GM12878 (cell line): ENCODE measurements at regions not wholly inside any gene's neighbourhood (a gene's known extent, or its start where the extent isn't known, plus 50 kb on each side); places are given as distances from the start of the nearest gene placed in this dataset.

ENCODE experiments used
- ATAC-seq: fragments of 200-7000 bp; cut with Tn5 transposase; 3 replicates; pipeline ENCODE4 v1.9.1; 2020; ENCODE audit warnings: mild to moderate bottlenecking, moderate library complexity
- BruUV-seq: library from RNA; stranded (reverse); fragments of 400-500 nt; replicated peaks from 2 replicates; lab custom pipeline; 2021; lab: Mats Ljungman, UMichigan
- CTCF ChIA-PET: fragments of 300-600 bp; sonication (Branson Sonifier 250); formaldehyde crosslinking; extraction: SDS; loops from one replicate; lab custom pipeline; 2021; ENCODE audit warnings: inconsistent platforms; lab: Yijun Ruan, JAX
- POLR2A ChIA-PET: fragments of 350-600 bp; formaldehyde crosslinking; extraction: SDS; loops from one replicate; lab custom pipeline; 2021; ENCODE audit warnings: inconsistent platforms; lab: Charles Lee
- RAD21 ChIA-PET: fragments of 300-600 bp; sonication (Branson Sonifier 250); formaldehyde crosslinking; loops from one replicate; lab custom pipeline; 2023; ENCODE audit warnings: antibody characterized with exemption; ENCODE audit not compliant: unreplicated experiment; lab: Charles Lee
- SMC1A ChIA-PET: fragments of 300-600 bp; sonication (Branson Sonifier 250); formaldehyde crosslinking; loops from one replicate; lab custom pipeline; 2023; ENCODE audit not compliant: unreplicated experiment, uncharacterized antibody; lab: Charles Lee
- DNase-seq: peaks from one replicate; pipeline ENCODE4 v3.0.0-alpha.2; 2011; ENCODE audit warnings: low read depth, low spot score
- FAIRE-seq: peaks from 3 replicates; lab custom pipeline; 2011; peaks lifted over from hg19 to GRCh38; lab: Jason Lieb, UNC
- H2AFZ ChIP-seq: 2 replicates; pipeline ENCODE4 v1.6.0; 2011; ENCODE audit warnings: low read depth, low read length, control low read depth; ENCODE audit not compliant: control insufficient read depth
- H3K27ac ChIP-seq: 2 replicates; pipeline ENCODE4 v1.5.1; 2011; ENCODE audit warnings: control low read depth; ENCODE audit not compliant: control insufficient read depth, insufficient read depth
- H3K27me3 ChIP-seq, 2 experiments: replicated peaks in 1 of 2; 2 replicates each; pipeline versions ENCODE4 v1.6.0 to v1.6.1; 2011; ENCODE audit warnings: low read length in 1 of 2; ENCODE audit not compliant: control insufficient read depth in 2 of 2, insufficient read depth in 2 of 2
- H3K36me3 ChIP-seq, 2 experiments: 2 replicates each; pipeline ENCODE4 v1.5.1; 2011; ENCODE audit warnings: low read length in 1 of 2; ENCODE audit not compliant: control insufficient read depth in 2 of 2, insufficient read depth in 2 of 2
- H3K4me1 ChIP-seq: 2 replicates; pipeline ENCODE4 v1.6.1; 2011; ENCODE audit warnings: mild to moderate bottlenecking, low read length, moderate library complexity, mixed read lengths; ENCODE audit not compliant: control insufficient read depth, insufficient read depth
- H3K4me2 ChIP-seq: 2 replicates; pipeline ENCODE4 v1.6.0; 2011; ENCODE audit warnings: control low read depth; ENCODE audit not compliant: control insufficient read depth, insufficient read depth
- H3K4me3 ChIP-seq: fragments of 200-600 bp; sonication (generic); 2 replicates; pipeline ENCODE4 v1.5.1; 2016
- H3K79me2 ChIP-seq: 2 replicates; pipeline ENCODE4 v1.6.0; 2011; ENCODE audit warnings: low read length; ENCODE audit not compliant: control insufficient read depth, insufficient read depth
- H3K9ac ChIP-seq: 2 replicates; pipeline ENCODE4 v1.8.0; 2011; ENCODE audit warnings: low read length, control low read depth, mixed read lengths; ENCODE audit not compliant: control insufficient read depth, insufficient read depth
- H3K9me3 ChIP-seq: replicated peaks from 3 replicates; pipeline ENCODE4 v1.5.1; 2011; ENCODE audit warnings: mild to moderate bottlenecking, low read length; ENCODE audit not compliant: control insufficient read depth, insufficient read depth
- H4K20me1 ChIP-seq: 2 replicates; pipeline ENCODE4 v1.6.0; 2011; ENCODE audit not compliant: control insufficient read depth, insufficient read depth
- FOS ChIP-seq: IDR thresholded peaks from 3 replicates; pipeline ENCODE4 v1.6.1; 2011; ENCODE audit warnings: borderline replicate concordance; ENCODE audit not compliant: insufficient read length; ENCODE audit errors: extremely low read depth
- PAX8 ChIP-seq: fragments of 450-650 bp; IDR thresholded peaks from 2 replicates; pipeline ENCODE4 v1.6.1; 2017; ENCODE audit warnings: mild to moderate bottlenecking, moderate library complexity
- SREBF1 ChIP-seq: IDR thresholded peaks from 2 replicates; pipeline ENCODE4 v1.6.1; 2012; ENCODE audit warnings: mild to moderate bottlenecking, low read length
- ZBTB11 ChIP-seq: fragments of 450-650 bp; formaldehyde crosslinking; IDR thresholded peaks from 2 replicates; pipeline ENCODE4 v1.5.0; 2022; ENCODE audit warnings: mild to moderate bottlenecking, missing genetic modification characterization
- ZNF687 ChIP-seq: fragments of 450-650 bp; IDR thresholded peaks from 2 replicates; pipeline ENCODE4 v1.6.1; 2017; ENCODE audit warnings: mild to moderate bottlenecking, moderate library complexity
- WGBS: methylation state at CpG from one replicate; pipeline ENCODE4 v1.1.6; 2016; ENCODE audit warnings: low lambda C conversion rate; ENCODE audit not compliant: insufficient replicate concordance, insufficient coverage; ENCODE audit errors: missing lambda C conversion rate; 5-methylcytosine and 5-hydroxymethylcytosine counted together
- in situ Hi-C: fragments of 300-500 bp; cut with MboI; formaldehyde crosslinking; loops from 9 replicates; pipeline ENCODE4 v1.14.3; 2018; ENCODE audit warnings: mixed read lengths
- intact Hi-C: fragments of 100-400 bp; cut with micrococcal nuclease; formaldehyde crosslinking; loops from one replicate; pipeline ENCODE4 v1.14.2; 2022; ENCODE audit not compliant: unreplicated experiment
- TF ChIP-seq, protein P1 (sequence below): fragments of 450-650 bp; conservative IDR thresholded peaks from 2 replicates; pipeline ENCODE4 v1.6.1; 2017; ENCODE audit warnings: mild to moderate bottlenecking, moderate library complexity

GRCh38 chr18:24942144-24942543, 409.8 kb downstream of the ZNF521 start:
- intact Hi-C loops: no loop called here
- BruUV-seq: no TSS peak
- ATAC-seq: no peak
- ChIA-PET RAD21 (no interaction called here), CTCF (no interaction called here), POLR2A (no interaction called here), SMC1A (no interaction called here)
- Histone ChIP-seq H3K9ac (no peak overlapping the region; the same call in 1 of the 2 replicates), H3K27me3 (no peaks in the 10 kb centered on the region), H3K79me2 (no peaks in the 10 kb centered on the region), H3K4me3 (no peak overlapping the region), H3K27ac (no peak overlapping the region), H3K4me2 (no peak overlapping the region), H3K4me1 (no peaks in the 10 kb centered on the region), H3K36me3 (no peaks in the 10 kb centered on the region), H4K20me1 (no peaks in the 10 kb centered on the region), H3K9me3 (no peaks in the 10 kb centered on the region), H2AFZ (no peak overlapping the region)
- DNase-seq: no peak
- WGBS: 25% methylated on average over 4 of the region's 4 CpGs
- no peak for FAIRE-seq
- TF ChIP-seq SREBF1: no peak
- TF ChIP-seq PAX8: no peak
- TF ChIP-seq, protein P1, sequence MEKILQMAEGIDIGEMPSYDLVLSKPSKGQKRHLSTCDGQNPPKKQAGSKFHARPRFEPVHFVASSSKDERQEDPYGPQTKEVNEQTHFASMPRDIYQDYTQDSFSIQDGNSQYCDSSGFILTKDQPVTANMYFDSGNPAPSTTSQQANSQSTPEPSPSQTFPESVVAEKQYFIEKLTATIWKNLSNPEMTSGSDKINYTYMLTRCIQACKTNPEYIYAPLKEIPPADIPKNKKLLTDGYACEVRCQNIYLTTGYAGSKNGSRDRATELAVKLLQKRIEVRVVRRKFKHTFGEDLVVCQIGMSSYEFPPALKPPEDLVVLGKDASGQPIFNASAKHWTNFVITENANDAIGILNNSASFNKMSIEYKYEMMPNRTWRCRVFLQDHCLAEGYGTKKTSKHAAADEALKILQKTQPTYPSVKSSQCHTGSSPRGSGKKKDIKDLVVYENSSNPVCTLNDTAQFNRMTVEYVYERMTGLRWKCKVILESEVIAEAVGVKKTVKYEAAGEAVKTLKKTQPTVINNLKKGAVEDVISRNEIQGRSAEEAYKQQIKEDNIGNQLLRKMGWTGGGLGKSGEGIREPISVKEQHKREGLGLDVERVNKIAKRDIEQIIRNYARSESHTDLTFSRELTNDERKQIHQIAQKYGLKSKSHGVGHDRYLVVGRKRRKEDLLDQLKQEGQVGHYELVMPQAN: no peak
- TF ChIP-seq ZNF687: no peak
- TF ChIP-seq FOS: no peak
- TF ChIP-seq ZBTB11: no peak
- in situ Hi-C loops: no loop called here
